Uterus (tissue), 2 donors: ENCODE measurements at regions not wholly inside any gene's neighbourhood (a gene's known extent, or its start where the extent isn't known, plus 50 kb on each side); places are given as distances from the start of the nearest gene placed in this dataset.

Experiments used
- POLR2A ChIP-seq, 2 donors: fragments of 450-650 bp; IDR thresholded peaks; one replicate each; pipeline ENCODE4 v1.6.1; 2016; ENCODE audit warnings: antibody characterized with exemption in 2 of 2, mild to moderate bottlenecking in 1 of 2, moderate library complexity in 1 of 2
- TF ChIP-seq, protein P1 (sequence below), 4 experiments: fragments of 200-600 bp in 2 of 4; fragments of 450-650 bp in 2 of 4; sonication (generic) in 2 of 4; IDR thresholded peaks; one replicate each; pipeline ENCODE4 v1.5.1; 2016 to 2019; ENCODE audit warnings: antibody characterized with exemption in 4 of 4, mild to moderate bottlenecking in 2 of 4, moderate library complexity in 1 of 4

DNA sequence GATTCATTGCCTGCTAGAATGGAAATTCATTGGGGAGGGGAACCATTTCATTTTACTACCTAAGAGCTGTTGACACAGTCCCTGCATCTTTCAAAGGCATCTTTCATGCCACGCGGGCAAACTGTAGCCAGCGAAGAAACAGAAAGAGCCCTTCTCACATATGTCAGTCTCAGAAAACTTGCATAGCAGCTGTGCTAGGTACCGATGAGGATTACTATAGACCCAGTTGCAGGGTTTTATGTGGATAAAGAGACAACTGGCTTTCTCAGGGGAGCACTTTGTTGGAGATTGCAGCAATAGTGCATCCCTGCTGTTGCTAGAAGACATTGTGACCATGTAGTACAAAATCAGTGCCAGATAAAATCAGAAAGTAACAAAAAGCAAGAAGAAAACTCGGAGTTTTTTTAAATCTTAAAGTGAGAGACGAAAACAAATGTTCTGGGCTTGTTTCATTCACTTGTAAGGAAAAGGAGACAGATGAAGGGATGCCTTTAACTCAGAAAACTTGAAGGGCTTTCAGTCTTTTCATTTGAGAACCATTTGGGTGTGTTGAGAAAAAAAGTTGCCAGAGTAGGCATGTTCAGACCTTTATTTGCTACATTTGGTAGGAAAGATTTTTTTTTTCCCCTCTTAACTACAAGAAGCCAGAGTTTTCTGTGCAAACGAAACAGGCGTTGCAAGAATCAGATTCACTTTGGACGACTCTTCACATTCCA is 804.1 kb downstream of the USP25 start:
- TF ChIP-seq, protein P1, sequence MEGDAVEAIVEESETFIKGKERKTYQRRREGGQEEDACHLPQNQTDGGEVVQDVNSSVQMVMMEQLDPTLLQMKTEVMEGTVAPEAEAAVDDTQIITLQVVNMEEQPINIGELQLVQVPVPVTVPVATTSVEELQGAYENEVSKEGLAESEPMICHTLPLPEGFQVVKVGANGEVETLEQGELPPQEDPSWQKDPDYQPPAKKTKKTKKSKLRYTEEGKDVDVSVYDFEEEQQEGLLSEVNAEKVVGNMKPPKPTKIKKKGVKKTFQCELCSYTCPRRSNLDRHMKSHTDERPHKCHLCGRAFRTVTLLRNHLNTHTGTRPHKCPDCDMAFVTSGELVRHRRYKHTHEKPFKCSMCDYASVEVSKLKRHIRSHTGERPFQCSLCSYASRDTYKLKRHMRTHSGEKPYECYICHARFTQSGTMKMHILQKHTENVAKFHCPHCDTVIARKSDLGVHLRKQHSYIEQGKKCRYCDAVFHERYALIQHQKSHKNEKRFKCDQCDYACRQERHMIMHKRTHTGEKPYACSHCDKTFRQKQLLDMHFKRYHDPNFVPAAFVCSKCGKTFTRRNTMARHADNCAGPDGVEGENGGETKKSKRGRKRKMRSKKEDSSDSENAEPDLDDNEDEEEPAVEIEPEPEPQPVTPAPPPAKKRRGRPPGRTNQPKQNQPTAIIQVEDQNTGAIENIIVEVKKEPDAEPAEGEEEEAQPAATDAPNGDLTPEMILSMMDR (IDR thresholded peaks at IDR 0.05) = no peak
- TF ChIP-seq POLR2A (IDR thresholded peaks at IDR 0.05) = no peak
